ENCODE measurements at regions not wholly inside any gene's neighbourhood (a gene's known extent, or its start where the extent isn't known, plus 50 kb on each side); places are given as distances from the start of the nearest gene placed in this dataset.

- Mint-ChIP-seq H3K27me3 (ENCODE audit: insufficient read depth, unreplicated experiment) (peaks cover 3% of the 10 kb centered on the region), H3K36me3 (ENCODE audit: insufficient read depth, unreplicated experiment) (no peaks in the 10 kb centered on the region), H3K4me3 (ENCODE audit: unreplicated experiment) (no peak overlapping the region), H3K9me3 (ENCODE audit: unreplicated experiment) (no peaks in the 10 kb centered on the region), H3K4me1 (ENCODE audit: low read depth, unreplicated experiment) (no peaks in the 10 kb centered on the region), H3K27ac (ENCODE audit: unreplicated experiment) (no peak overlapping the region)
- Histone ChIP-seq H3K9me3 (no peaks in the 10 kb centered on the region), H3K4me1 (no peaks in the 10 kb centered on the region), H3K4me3 (ENCODE audit: low read depth, low read length) (no peak overlapping the region), H3K36me3 (ENCODE audit: control insufficient read depth, insufficient read depth, low read length) (no peaks in the 10 kb centered on the region), H3K27me3 (replicated peaks; ENCODE audit: control insufficient read depth, insufficient read depth, low read length) (no peaks in the 10 kb centered on the region)
- POLR2A ChIA-PET: no interaction called here
- intact Hi-C loops (cut with micrococcal nuclease; ENCODE audit: unreplicated experiment): loop anchor here (5.0 kb wide), 1 partner anchor 1156 kb away; no protein-coding TSS in a partner anchor
- no peak for DNase-seq
- no TSS peak for BruUV-seq (replicated peaks)
- no peak for TF ChIP-seq CTCF (IDR thresholded peaks at IDR 0.05; ENCODE audit: insufficient read depth in 1 of 2, low read depth in 1 of 2, low read length in 1 of 2, severe bottlenecking in 1 of 2, unreplicated experiment in 1 of 2)
- CTCF ChIA-PET: no interaction called here
Measured at GRCh38 chr1:194298007-194298598, 1111.7 kb upstream of the B3GALT2 start.

- H3K27ac Mint-ChIP-seq (ENCODE audit: unreplicated experiment): no peak overlapping the region
- H3K4me3 Mint-ChIP-seq (ENCODE audit: unreplicated experiment): no peak overlapping the region
- intact Hi-C loops (cut with micrococcal nuclease; ENCODE audit: unreplicated experiment): loop anchor here (5.0 kb wide), 1 partner anchor 1155 kb away; no protein-coding TSS in a partner anchor
- no peaks in the 10 kb centered on the region for H3K36me3 Mint-ChIP-seq (ENCODE audit: insufficient read depth, unreplicated experiment)
- Histone ChIP-seq H3K27me3 (replicated peaks; ENCODE audit: control insufficient read depth, insufficient read depth, low read length) (no peaks in the 10 kb centered on the region), H3K4me3 (ENCODE audit: low read depth, low read length) (no peak overlapping the region), H3K4me1 (no peaks in the 10 kb centered on the region), H3K9me3 (no peaks in the 10 kb centered on the region), H3K36me3 (ENCODE audit: control insufficient read depth, insufficient read depth, low read length) (no peaks in the 10 kb centered on the region)
- ChIA-PET POLR2A (no interaction called here), CTCF (no interaction called here)
- DNase-seq: no peak
- H3K27me3 Mint-ChIP-seq (ENCODE audit: insufficient read depth, unreplicated experiment): peaks cover 3% of the 10 kb centered on the region
- TF ChIP-seq CTCF (IDR thresholded peaks at IDR 0.05; ENCODE audit: insufficient read depth in 1 of 2, low read depth in 1 of 2, low read length in 1 of 2, severe bottlenecking in 1 of 2, unreplicated experiment in 1 of 2): no peak
- no TSS peak for BruUV-seq (replicated peaks)
- H3K9me3 Mint-ChIP-seq (ENCODE audit: unreplicated experiment): no peaks in the 10 kb centered on the region
- H3K4me1 Mint-ChIP-seq (ENCODE audit: low read depth, unreplicated experiment): no peaks in the 10 kb centered on the region
Measured at GRCh38 chr1:194297094-194297493, 1110.7 kb upstream of the B3GALT2 start.

- BruUV-seq (replicated peaks): no TSS peak
- Mint-ChIP-seq H3K27me3 (ENCODE audit: insufficient read depth, unreplicated experiment) (peaks cover 3% of the 10 kb centered on the region), H3K4me1 (ENCODE audit: low read depth, unreplicated experiment) (no peaks in the 10 kb centered on the region), H3K36me3 (ENCODE audit: insufficient read depth, unreplicated experiment) (no peaks in the 10 kb centered on the region), H3K27ac (ENCODE audit: unreplicated experiment) (no peak overlapping the region), H3K4me3 (ENCODE audit: unreplicated experiment) (no peak overlapping the region), H3K9me3 (ENCODE audit: unreplicated experiment) (no peaks in the 10 kb centered on the region)
- H3K27me3 ChIP-seq (replicated peaks; ENCODE audit: control insufficient read depth, insufficient read depth, low read length): no peaks in the 10 kb centered on the region
- H3K9me3 ChIP-seq: no peaks in the 10 kb centered on the region
- CTCF ChIA-PET: no interaction called here
- H3K36me3 ChIP-seq (ENCODE audit: control insufficient read depth, insufficient read depth, low read length): no peaks in the 10 kb centered on the region
- intact Hi-C loops (cut with micrococcal nuclease; ENCODE audit: unreplicated experiment): loop anchor here (5.0 kb wide), 1 partner anchor 1154 kb away; no protein-coding TSS in a partner anchor
- POLR2A ChIA-PET: no interaction called here
- H3K4me3 ChIP-seq (ENCODE audit: low read depth, low read length): no peak overlapping the region
- DNase-seq: no peak
- no peaks in the 10 kb centered on the region for H3K4me1 ChIP-seq
- TF ChIP-seq CTCF (IDR thresholded peaks at IDR 0.05; ENCODE audit: insufficient read depth in 1 of 2, low read depth in 1 of 2, low read length in 1 of 2, severe bottlenecking in 1 of 2, unreplicated experiment in 1 of 2): no peak
Measured at GRCh38 chr1:194296201-194296600, 1109.8 kb upstream of the B3GALT2 start.
